H9 (cell line): ENCODE measurements at regions not wholly inside any gene's neighbourhood (a gene's known extent, or its start where the extent isn't known, plus 50 kb on each side); places are given as distances from the start of the nearest gene placed in this dataset.

ENCODE experiments used
- DNase-seq: peaks from one replicate; pipeline ENCODE4 v3.0.0-alpha.2; 2017
- H2AFZ ChIP-seq: one replicate; pipeline ENCODE4 v1.6.1; 2013; ENCODE audit warnings: mild to moderate bottlenecking, low read length, control low read depth, moderate library complexity
- H2AK5ac ChIP-seq: 2 replicates; pipeline ENCODE4 v1.6.1; 2013; ENCODE audit warnings: low read length, control low read depth, mixed read lengths; ENCODE audit not compliant: insufficient read length
- H2BK120ac ChIP-seq: one replicate; pipeline ENCODE4 v1.6.1; 2013; ENCODE audit warnings: low read depth, mild to moderate bottlenecking, low read length, control low read depth, inconsistent platforms; ENCODE audit not compliant: poor library complexity, severe bottlenecking
- H2BK12ac ChIP-seq: 2 replicates; pipeline ENCODE4 v1.6.1; 2013; ENCODE audit warnings: low read length, control low read depth, mixed read lengths, low read depth; ENCODE audit not compliant: insufficient read length
- H2BK15ac ChIP-seq: 2 replicates; pipeline ENCODE4 v1.6.1; 2013; ENCODE audit warnings: low read depth, low read length, control low read depth
- H2BK20ac ChIP-seq: one replicate; pipeline ENCODE4 v1.6.1; 2013; ENCODE audit warnings: low read depth, mild to moderate bottlenecking, low read length, control low read depth, inconsistent platforms; ENCODE audit not compliant: poor library complexity, severe bottlenecking
- H2BK5ac ChIP-seq: 2 replicates; pipeline ENCODE4 v1.6.1; 2013; ENCODE audit warnings: low read length, control low read depth, mixed read lengths; ENCODE audit not compliant: insufficient read length
- H3K14ac ChIP-seq: 2 replicates; pipeline ENCODE4 v1.6.1; 2013; ENCODE audit warnings: low read length, control low read depth; ENCODE audit not compliant: insufficient read depth
- H3K18ac ChIP-seq: 2 replicates; pipeline ENCODE4 v1.6.1; 2013; ENCODE audit warnings: low read depth, mild to moderate bottlenecking, mixed read lengths, low read length, control low read depth; ENCODE audit not compliant: insufficient read length
- H3K23ac ChIP-seq: 2 replicates; pipeline ENCODE4 v1.6.1; 2013; ENCODE audit warnings: low read length, control low read depth, mixed read lengths, low read depth; ENCODE audit not compliant: insufficient read length
- H3K23me2 ChIP-seq: 2 replicates; pipeline ENCODE4 v1.6.1; 2013; ENCODE audit warnings: low read depth, mild to moderate bottlenecking, mixed read lengths, low read length, control low read depth; ENCODE audit not compliant: insufficient read length, poor library complexity, severe bottlenecking
- H3K27ac ChIP-seq: 2 replicates; pipeline ENCODE4 v1.5.1; 2013; ENCODE audit warnings: low read length, control low read depth, mixed read lengths, low read depth; ENCODE audit not compliant: insufficient read length
- H3K27me3 ChIP-seq: 2 replicates; pipeline ENCODE4 v1.6.1; 2013; ENCODE audit warnings: low read length, control low read depth, inconsistent platforms; ENCODE audit not compliant: insufficient read depth
- H3K4ac ChIP-seq: 2 replicates; pipeline ENCODE4 v1.6.1; 2013; ENCODE audit warnings: low read depth, mild to moderate bottlenecking, control low read depth, inconsistent platforms, low read length, moderate library complexity
- H3K4me1 ChIP-seq: 2 replicates; pipeline ENCODE4 v1.6.1; 2013; ENCODE audit warnings: low read length, control low read depth, inconsistent platforms; ENCODE audit not compliant: insufficient read depth
- H3K4me2 ChIP-seq: 2 replicates; pipeline ENCODE4 v1.6.1; 2013; ENCODE audit warnings: low read length, control low read depth, mixed read lengths; ENCODE audit not compliant: insufficient read length, insufficient read depth
- H3K56ac ChIP-seq: 2 replicates; pipeline ENCODE4 v1.6.1; 2013; ENCODE audit warnings: low read depth, mild to moderate bottlenecking, mixed read lengths, low read length, control low read depth; ENCODE audit not compliant: insufficient read length
- H3K79me1 ChIP-seq: 2 replicates; pipeline ENCODE4 v1.6.1; 2013; ENCODE audit warnings: low read depth, mild to moderate bottlenecking, moderate library complexity, low read length, control low read depth, inconsistent platforms; ENCODE audit not compliant: insufficient read depth, poor library complexity, severe bottlenecking
- H3K79me2 ChIP-seq: 2 replicates; pipeline ENCODE4 v1.6.1; 2013; ENCODE audit warnings: low read length, control low read depth, inconsistent platforms; ENCODE audit not compliant: insufficient read depth
- H3K9ac ChIP-seq: 2 replicates; pipeline ENCODE4 v1.6.1; 2013; ENCODE audit warnings: low read length, control low read depth, mixed read lengths; ENCODE audit not compliant: insufficient read length; ENCODE audit errors: extremely low read depth
- H3K9me3 ChIP-seq: one replicate; pipeline ENCODE4 v1.6.1; 2013; ENCODE audit warnings: low read depth, low read length, inconsistent platforms; ENCODE audit not compliant: control insufficient read depth
- H3T11ph ChIP-seq: one replicate; pipeline ENCODE4 v1.6.1; 2013; ENCODE audit warnings: mild to moderate bottlenecking, low read length, control low read depth, inconsistent platforms
- H4K20me1 ChIP-seq: one replicate; pipeline ENCODE4 v1.6.1; 2013; ENCODE audit not compliant: control insufficient read depth, insufficient read length, insufficient read depth
- H4K5ac ChIP-seq: 2 replicates; pipeline ENCODE4 v1.6.1; 2013; ENCODE audit warnings: low read depth, mild to moderate bottlenecking, mixed read lengths, low read length, control low read depth; ENCODE audit not compliant: insufficient read length
- H4K8ac ChIP-seq: replicated peaks from 2 replicates; pipeline ENCODE4 v1.6.1; 2013; ENCODE audit warnings: low read length, control low read depth, mixed read lengths, low read depth; ENCODE audit not compliant: insufficient read length
- H4K91ac ChIP-seq: 2 replicates; pipeline ENCODE4 v1.6.1; 2013; ENCODE audit warnings: low read depth, mild to moderate bottlenecking, moderate library complexity, mixed read lengths, low read length, control low read depth; ENCODE audit not compliant: insufficient read length
- H3K27ac Mint-ChIP-seq, 3 experiments: 2 replicates in 2 of 3; 3 replicates in 1 of 3; pipeline ENCODE4 v1.8.0; 2020 to 2021; ENCODE audit warnings: mixed read lengths in 3 of 3, mild to moderate bottlenecking in 1 of 3, moderate library complexity in 1 of 3
- H3K27me3 Mint-ChIP-seq: 2 replicates; pipeline ENCODE4 v1.8.0; 2021; ENCODE audit warnings: low read depth, mild to moderate bottlenecking, moderate library complexity, mixed read lengths
- H3K36me3 Mint-ChIP-seq, 3 experiments: 2 replicates in 2 of 3; 3 replicates in 1 of 3; pipeline ENCODE4 v1.8.0; 2020 to 2021; ENCODE audit warnings: low read depth in 3 of 3, mixed read lengths in 3 of 3; ENCODE audit not compliant: insufficient read depth in 1 of 3
- H3K4me1 Mint-ChIP-seq, 2 experiments: 2 replicates each; pipeline ENCODE4 v1.8.0; 2020; ENCODE audit warnings: mixed read lengths in 2 of 2
- H3K4me3 Mint-ChIP-seq, 2 experiments: 2 replicates in 1 of 2; 3 replicates in 1 of 2; pipeline ENCODE4 v1.8.0; 2020 to 2021; ENCODE audit warnings: mild to moderate bottlenecking in 2 of 2, mixed read lengths in 2 of 2, moderate library complexity in 1 of 2
- H3K9me3 Mint-ChIP-seq, 2 experiments: 2 replicates in 1 of 2; 3 replicates in 1 of 2; pipeline ENCODE4 v1.8.0; 2020; ENCODE audit warnings: mild to moderate bottlenecking in 2 of 2, mixed read lengths in 2 of 2, moderate library complexity in 1 of 2
- CTCF ChIP-seq: fragments of 200-600 bp; sonication (generic); conservative IDR thresholded peaks from 3 replicates; pipeline ENCODE4 v1.8.0; 2021; ENCODE audit warnings: antibody characterized with exemption, mild to moderate bottlenecking
- WGBS: extraction: QIAGEN DNeasy Blood & Tissue Kit; methylation state at CpG from one replicate; pipeline ENCODE4 v1.1.7; 2013; ENCODE audit warnings: missing lambda C conversion rate, low lambda C conversion rate, mixed read lengths; ENCODE audit not compliant: insufficient read length; ENCODE audit errors: extremely low coverage; 5-methylcytosine and 5-hydroxymethylcytosine counted together

- Histone ChIP-seq H3K56ac (no peak overlapping the region), H2AK5ac (no peak overlapping the region), H4K20me1 (no peaks in the 10 kb centered on the region), H2BK12ac (no peak overlapping the region), H3K14ac (no peak overlapping the region), H3K18ac (no peak overlapping the region), H3K4ac (no peak overlapping the region), H3K79me2 (no peaks in the 10 kb centered on the region), H3K79me1 (no peaks in the 10 kb centered on the region), H4K5ac (no peak overlapping the region), H3K9me3 (no peaks in the 10 kb centered on the region), H3K27me3 (peaks cover 16% of the 10 kb centered on the region), H2BK15ac (no peak overlapping the region), H2BK5ac (no peak overlapping the region), H3K4me1 (peaks cover 2% of the 10 kb centered on the region; the same call in 1 of the 2 replicates), H3K4me2 (no peak overlapping the region), H3T11ph (no peak overlapping the region), H4K8ac (no peak overlapping the region), H3K27ac (no peak overlapping the region), H2BK20ac (no peak overlapping the region), H3K23ac (no peak overlapping the region), H2BK120ac (no peak overlapping the region), H3K23me2 (peaks cover 3% of the 10 kb centered on the region), H2AFZ (no peak overlapping the region), H4K91ac (no peak overlapping the region), H3K9ac (no peak overlapping the region)
- Mint-ChIP-seq H3K27ac (no peak overlapping the region), H3K27me3 (peaks cover 77% of the 10 kb centered on the region), H3K36me3 (no peaks in the 10 kb centered on the region; a peak in 1 of 7 replicates), H3K4me1 (peaks cover 11 to 12% of the 10 kb centered on the region in 2 experiments), H3K4me3 (no peak overlapping the region), H3K9me3 (peaks cover 0 to 4% of the 10 kb centered on the region in 2 experiments; a peak in 3 of 5 replicates)
- no peak for TF ChIP-seq CTCF
- no peak for DNase-seq
- WGBS, result no CpG with 5 or more reads among the region's 14 CpGs
Observed at GRCh38 chr22:49673048-49673447, 154.6 kb downstream of the BRD1 start.
